ENCODE measurements at regions not wholly inside any gene's neighbourhood (a gene's known extent, or its start where the extent isn't known, plus 50 kb on each side); places are given as distances from the start of the nearest gene placed in this dataset.

GRCh38 chr14:22513066-22513812 lies 75.8 kb downstream of the DAD1 start:
- no peak for DNase-seq

GRCh38 chr14:22512106-22512814 lies 76.8 kb downstream of the DAD1 start:
- no peak for DNase-seq

- no peak for DNase-seq
These were observed 78.4 kb downstream of the DAD1 start for GRCh38 chr14:22510527-22511110.

- no peak for DNase-seq
These were observed 79.2 kb downstream of the DAD1 start for GRCh38 chr14:22509751-22510300.

- DNase-seq = no peak
These were observed 79.9 kb downstream of the DAD1 start for GRCh38 chr14:22509036-22509709.

GRCh38 chr14:22508662-22509035 lies 80.4 kb downstream of the DAD1 start:
- DNase-seq = no peak

GRCh38 chr14:22508150-22508457 lies 80.9 kb downstream of the DAD1 start:
- DNase-seq = no peak

GRCh38 chr14:22506778-22507351 lies 82.2 kb downstream of the DAD1 start:
- DNase-seq = no peak

GRCh38 chr14:22506378-22506710 lies 82.7 kb downstream of the DAD1 start:
- DNase-seq = no peak

- no peak for DNase-seq
These were observed 83.2 kb downstream of the DAD1 start for GRCh38 chr14:22505697-22506377.

- no peak for DNase-seq
These were observed 83.7 kb downstream of the DAD1 start for GRCh38 chr14:22505309-22505696.

GRCh38 chr14:22502551-22502950 lies 86.5 kb downstream of the DAD1 start:
- DNase-seq = no peak

- DNase-seq = no peak
These were observed 87.0 kb downstream of the DAD1 start for GRCh38 chr14:22502007-22502406.

- DNase-seq = no peak
These were observed 87.9 kb downstream of the DAD1 start for GRCh38 chr14:22500954-22501726.

- no peak for DNase-seq
These were observed 88.5 kb downstream of the DAD1 start for GRCh38 chr14:22500525-22500924.

GRCh38 chr14:22497671-22498093 lies 91.3 kb downstream of the DAD1 start:
- DNase-seq = no peak

- no peak for DNase-seq
These were observed 91.9 kb downstream of the DAD1 start for GRCh38 chr14:22497144-22497423.

GRCh38 chr14:22494486-22495135 lies 94.4 kb downstream of the DAD1 start:
- no peak for DNase-seq

- DNase-seq = no peak
These were observed 95.3 kb downstream of the DAD1 start for GRCh38 chr14:22493753-22494152.

GRCh38 chr14:22492622-22493542 lies 96.1 kb downstream of the DAD1 start:
- no peak for DNase-seq

All from NCI-H187 (cell line).